PC-3 (cell line): ENCODE measurements at regions not wholly inside any gene's neighbourhood (a gene's known extent, or its start where the extent isn't known, plus 50 kb on each side); places are given as distances from the start of the nearest gene placed in this dataset.
"Not testable (repeated sequence)": the region's sequence is repeated elsewhere in the genome, so short reads cannot be mapped to it uniquely, and the experiment has no call there.

Experiments
- ATAC-seq: fragments of 200-7000 bp; cut with Tn5 transposase; 2 replicates; pipeline ENCODE4 v1.9.1; 2020; ENCODE audit warnings: mild to moderate bottlenecking, moderate library complexity
- BruUV-seq: library from RNA; stranded (reverse); fragments of 400-500 nt; replicated peaks from 2 replicates; lab custom pipeline; 2021; lab: Mats Ljungman, UMichigan
- CTCF ChIA-PET: fragments of 300-600 bp; sonication (Branson Sonifier 250); formaldehyde crosslinking; loops from one replicate; lab custom pipeline; 2022; ENCODE audit warnings: antibody characterized with exemption; lab: Charles Lee
- POLR2A ChIA-PET: fragments of 300-600 bp; sonication (Branson Sonifier 250); formaldehyde crosslinking; loops from one replicate; lab custom pipeline; 2022; ENCODE audit warnings: antibody characterized with exemption; ENCODE audit not compliant: unreplicated experiment; lab: Charles Lee
- DNase-seq: peaks from one replicate; pipeline ENCODE4 v3.0.0-alpha.2; 2015
- H2AFZ ChIP-seq: fragments of 300-600 bp; sonication (generic); 2 replicates; pipeline ENCODE4 v1.6.0; 2016; ENCODE audit warnings: antibody characterized with exemption, low read length
- H3F3A ChIP-seq: fragments of 300-600 bp; sonication (generic); one replicate; pipeline ENCODE4 v1.6.0; 2017; ENCODE audit warnings: antibody characterized with exemption, low read length, control low read depth, mild to moderate bottlenecking; ENCODE audit not compliant: unreplicated experiment
- H3K27ac ChIP-seq: fragments of 300-600 bp; sonication (generic); 2 replicates; pipeline ENCODE4 v1.5.1; 2016; ENCODE audit warnings: mild to moderate bottlenecking, low read length
- H3K27me3 ChIP-seq: fragments of 300-600 bp; sonication (generic); 2 replicates; pipeline ENCODE4 v1.6.1; 2016; ENCODE audit warnings: low read length, mixed read lengths
- H3K36me3 ChIP-seq: fragments of 300-600 bp; sonication (generic); 2 replicates; pipeline ENCODE4 v1.6.1; 2016; ENCODE audit warnings: low read depth, mixed run types, low read length, mixed read lengths
- H3K4me1 ChIP-seq: fragments of 300-600 bp; sonication (generic); 2 replicates; pipeline ENCODE4 v1.5.1; 2016; ENCODE audit warnings: low read length; ENCODE audit not compliant: insufficient read depth
- H3K4me2 ChIP-seq: fragments of 300-600 bp; sonication (generic); 2 replicates; pipeline ENCODE4 v1.6.0; 2016; ENCODE audit warnings: low read length
- H3K4me3 ChIP-seq: fragments of 300-600 bp; sonication (generic); 2 replicates; pipeline ENCODE4 v1.5.1; 2016; ENCODE audit warnings: mild to moderate bottlenecking, low read length, mixed read lengths
- H3K79me2 ChIP-seq: fragments of 300-600 bp; sonication (generic); 2 replicates; pipeline ENCODE4 v1.6.1; 2017; ENCODE audit warnings: low read length, mixed read lengths
- H3K9ac ChIP-seq: fragments of 300-600 bp; sonication (generic); 2 replicates; pipeline ENCODE4 v1.6.0; 2016; ENCODE audit warnings: mild to moderate bottlenecking, low read length
- H3K9me2 ChIP-seq: fragments of 300-600 bp; sonication (generic); replicated peaks from 2 replicates; pipeline ENCODE4 v1.6.1; 2016; ENCODE audit warnings: mixed run types, low read length, mixed read lengths
- H3K9me3 ChIP-seq: fragments of 300-600 bp; sonication (generic); 2 replicates; pipeline ENCODE4 v1.6.1; 2016; ENCODE audit warnings: low read length, mixed read lengths
- H4K20me1 ChIP-seq: fragments of 300-600 bp; sonication (generic); 2 replicates; pipeline ENCODE4 v1.6.1; 2016; ENCODE audit warnings: low read length, mixed read lengths
- CTCF ChIP-seq: fragments of 300-600 bp; sonication (generic); conservative IDR thresholded peaks from 2 replicates; pipeline ENCODE4 v1.5.1; 2017; ENCODE audit warnings: antibody characterized with exemption, low read depth, mild to moderate bottlenecking, low read length
- EZH2 ChIP-seq: fragments of 300-600 bp; sonication (generic); IDR thresholded peaks from one replicate; pipeline ENCODE4 v1.6.1; 2017; ENCODE audit warnings: antibody characterized with exemption, mild to moderate bottlenecking, low read length; ENCODE audit not compliant: unreplicated experiment
- EZH2phosphoT487 ChIP-seq: fragments of 300-600 bp; sonication (generic); IDR thresholded peaks from 2 replicates; pipeline ENCODE4 v1.6.1; 2018; ENCODE audit warnings: mild to moderate bottlenecking, antibody characterized with exemption, low read length, borderline replicate concordance
- intact Hi-C: fragments of 100-400 bp; cut with micrococcal nuclease; formaldehyde crosslinking; loops from 2 replicates; pipeline ENCODE4 v1.9.0; 2023

GRCh38 chr2:12558519-12558918 lies 158.2 kb upstream of the TRIB2 start:
- H2AFZ ChIP-seq = no peak overlapping the region
- BruUV-seq = no TSS peak
- H4K20me1 ChIP-seq = no peaks in the 10 kb centered on the region
- DNase-seq (no peak), ATAC-seq (no peak)
- H3K9me3 ChIP-seq = no peaks in the 10 kb centered on the region
- no peaks in the 10 kb centered on the region for H3K27me3 ChIP-seq
- no peaks in the 10 kb centered on the region for H3K79me2 ChIP-seq
- H3K4me3 ChIP-seq = no peak overlapping the region
- intact Hi-C loops = loop anchor here (5.0 kb wide), 1 partner anchor 144 kb away; no protein-coding TSS in a partner anchor
- H3K9me2 ChIP-seq = no peaks in the 10 kb centered on the region
- ChIA-PET CTCF (no interaction called here), POLR2A (no interaction called here)
- H3K4me1 ChIP-seq = peaks cover 32% of the 10 kb centered on the region
- H3K4me2 ChIP-seq = no peak overlapping the region
- TF ChIP-seq EZH2 (no peak), CTCF (no peak), EZH2phosphoT487 (no peak)
- H3K27ac ChIP-seq = no peak overlapping the region
- peaks cover 10% of the 10 kb centered on the region for H3F3A ChIP-seq
- H3K36me3 ChIP-seq = no peaks in the 10 kb centered on the region
- H3K9ac ChIP-seq = no peak overlapping the region

- Histone ChIP-seq H3K4me3 (no peak overlapping the region), H4K20me1 (no peaks in the 10 kb centered on the region), H3K36me3 (no peaks in the 10 kb centered on the region), H3K9me2 (no peaks in the 10 kb centered on the region), H3K79me2 (no peaks in the 10 kb centered on the region), H3K9ac (no peak overlapping the region), H3K27ac (no peak overlapping the region), H3K9me3 (no peaks in the 10 kb centered on the region), H3K27me3 (no peaks in the 10 kb centered on the region), H3K4me2 (no peak overlapping the region), H3K4me1 (peaks cover 19% of the 10 kb centered on the region), H2AFZ (no peak overlapping the region), H3F3A (peaks cover 6% of the 10 kb centered on the region)
- no peak for ATAC-seq
- intact Hi-C loops = no loop called here
- ChIA-PET POLR2A (no interaction called here), CTCF (no interaction called here)
- DNase-seq = no peak
- TF ChIP-seq EZH2phosphoT487 (no peak), CTCF (no peak), EZH2 (no peak)
- no TSS peak for BruUV-seq
Observed at GRCh38 chr2:12560618-12561017, 156.1 kb upstream of the TRIB2 start.

GRCh38 chr2:12567411-12567810 lies 149.3 kb upstream of the TRIB2 start:
- peak; percentile 77 for ATAC-seq
- Histone ChIP-seq H2AFZ (no peak overlapping the region), H3K9me2 (no peaks in the 10 kb centered on the region), H3K9ac (no peak overlapping the region), H3K4me1 (peaks cover 9% of the 10 kb centered on the region), H3K4me2 (no peak overlapping the region), H3K27ac (no peak overlapping the region; the same call in 1 of the 2 replicates), H3K79me2 (no peaks in the 10 kb centered on the region), H3K36me3 (no peaks in the 10 kb centered on the region), H3K9me3 (no peaks in the 10 kb centered on the region), H3K27me3 (no peaks in the 10 kb centered on the region), H3K4me3 (no peak overlapping the region), H3F3A (no peaks in the 10 kb centered on the region), H4K20me1 (no peaks in the 10 kb centered on the region)
- intact Hi-C loops = no loop called here
- ChIA-PET CTCF (no interaction called here), POLR2A (interaction anchor here (0.6 kb wide), 1 partner anchor 121 kb away, joined by 3 read pairs; no protein-coding TSS in a partner anchor)
- peak; percentile 72 for DNase-seq
- BruUV-seq = no TSS peak
- TF ChIP-seq CTCF = no peak
- TF ChIP-seq EZH2phosphoT487 = no peak
- no peak for TF ChIP-seq EZH2

- CTCF ChIA-PET, H2AFZ ChIP-seq: not testable (repeated sequence)
Observed at GRCh38 chr2:12569510-12569909, 147.2 kb upstream of the TRIB2 start.

More at GRCh38 chr2:12569510-12569909, 147.2 kb upstream of the TRIB2 start:
- H3K4me1 ChIP-seq, H3K4me2 ChIP-seq, H3K4me3 ChIP-seq, H3F3A ChIP-seq, DNase-seq, intact Hi-C loops, ATAC-seq, H3K27ac ChIP-seq, H3K27me3 ChIP-seq, H3K9ac ChIP-seq, H3K9me2 ChIP-seq, H3K36me3 ChIP-seq, H3K9me3 ChIP-seq, H4K20me1 ChIP-seq, POLR2A ChIA-PET, H3K79me2 ChIP-seq, BruUV-seq: not testable (repeated sequence)
